ENCODE measurements at regions not wholly inside any gene's neighbourhood (a gene's known extent, or its start where the extent isn't known, plus 50 kb on each side); places are given as distances from the start of the nearest gene placed in this dataset.

DNA sequence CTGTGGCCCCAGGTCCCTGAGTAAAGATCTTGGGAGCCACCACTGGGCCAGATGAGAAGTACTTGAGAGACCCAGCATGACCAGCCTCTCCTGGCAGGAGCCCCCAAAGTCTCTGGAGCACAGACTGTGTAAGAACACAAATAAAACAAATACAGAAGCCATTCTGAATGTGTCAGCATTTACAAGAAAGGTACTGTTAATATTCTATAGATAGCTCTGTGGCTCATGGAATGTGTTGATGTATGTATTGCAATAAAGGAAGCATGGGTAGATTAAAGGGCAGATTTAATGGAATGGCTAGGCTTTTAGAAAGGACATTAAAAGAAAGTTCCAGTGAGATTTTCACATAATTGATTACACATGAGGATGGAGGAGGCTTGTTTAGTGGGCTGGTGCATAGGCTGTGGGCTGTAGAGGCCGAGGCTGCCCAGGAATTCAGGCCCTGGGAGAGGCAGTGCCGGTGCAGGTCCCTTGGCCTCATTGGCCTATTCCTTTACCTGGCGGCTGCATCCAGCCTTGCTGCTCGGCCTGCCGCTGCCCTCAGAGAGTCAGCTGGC, 127.7 kb upstream of the DLX2 start:
- peak in 3 of 56 donors; percentile 15 to 32 (median 26) for DNase-seq

DNA sequence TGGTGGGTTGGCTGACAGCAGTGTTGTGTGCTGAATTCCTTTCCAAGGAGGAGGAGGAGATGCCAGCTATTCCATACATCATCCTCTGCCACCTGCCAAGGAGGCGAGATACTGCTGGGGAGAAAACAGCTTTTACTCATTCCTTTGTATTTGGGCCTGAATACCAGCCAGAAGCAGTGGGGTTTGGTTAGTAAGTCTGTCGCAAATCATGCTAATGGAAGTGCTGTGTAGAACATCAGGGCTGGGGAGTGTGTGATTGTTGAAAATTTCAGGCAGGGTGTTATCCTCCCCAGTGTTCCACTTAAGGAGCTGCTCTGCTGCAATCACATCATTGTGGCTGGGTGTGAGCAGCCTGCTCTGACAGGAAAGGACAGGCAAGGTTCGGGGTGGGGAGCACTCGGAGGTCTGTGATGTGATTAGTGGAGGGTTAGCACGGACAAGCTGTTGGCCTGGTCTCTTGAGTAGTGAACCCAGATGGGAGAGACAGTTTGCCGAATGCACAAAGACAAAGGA, 128.2 kb upstream of the DLX2 start:
- peak in 19 of 56 donors; percentile 10 to 67 (median 34) for DNase-seq

DNA sequence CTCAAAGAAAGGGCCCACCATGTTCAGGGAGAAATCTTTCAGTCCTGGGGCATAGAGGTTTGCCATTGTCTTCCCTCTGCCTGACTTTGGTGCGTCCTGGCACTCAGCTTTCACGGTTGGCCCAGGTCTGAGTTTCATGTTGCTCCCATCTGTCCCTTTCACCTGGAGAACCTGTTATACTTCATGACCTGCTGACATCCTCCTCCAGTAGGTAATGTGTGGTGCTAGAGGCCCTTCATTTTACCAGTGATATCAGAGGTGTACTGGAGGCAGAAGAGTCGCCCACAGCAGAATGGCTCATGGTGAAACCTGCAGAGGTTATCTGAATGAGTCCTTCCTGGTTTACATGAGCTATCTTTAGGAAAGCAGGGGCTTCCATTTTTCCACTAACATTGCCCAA, 128.8 kb upstream of the DLX2 start:
- no peak for DNase-seq

DNA sequence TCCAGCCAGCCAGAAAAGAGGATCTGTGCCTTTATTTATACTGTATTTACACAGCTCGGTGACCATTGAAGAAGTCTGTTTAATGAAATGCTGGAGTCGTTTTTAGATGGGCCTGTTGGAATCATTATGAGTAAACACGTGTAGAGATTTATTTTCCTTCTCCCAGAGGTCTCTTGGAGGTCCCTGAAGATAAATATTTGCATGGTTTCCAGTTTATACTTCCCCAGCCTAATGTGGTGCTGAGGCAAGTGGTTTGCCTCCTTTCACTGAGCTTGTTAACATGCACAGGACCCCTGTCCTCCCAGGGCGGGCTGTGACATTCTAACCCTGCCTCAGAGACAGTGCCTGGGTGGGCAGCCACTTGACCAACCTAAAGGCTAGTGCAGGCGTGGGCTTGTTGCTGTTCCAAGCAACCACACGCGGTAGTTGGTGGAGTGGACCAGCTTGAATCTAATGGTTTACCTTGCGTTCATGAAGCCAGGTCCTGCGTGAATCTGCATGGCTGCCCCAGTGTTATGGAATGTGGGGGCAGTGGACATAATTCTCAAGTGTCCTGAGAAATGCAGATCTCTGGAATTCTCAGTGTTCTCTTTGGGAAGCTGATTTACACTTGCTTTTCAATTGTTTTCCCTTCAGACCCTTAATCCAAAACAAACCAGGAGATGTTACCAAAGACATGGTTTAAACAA, 130.2 kb upstream of the DLX2 start:
- DNase-seq, result no peak

DNA sequence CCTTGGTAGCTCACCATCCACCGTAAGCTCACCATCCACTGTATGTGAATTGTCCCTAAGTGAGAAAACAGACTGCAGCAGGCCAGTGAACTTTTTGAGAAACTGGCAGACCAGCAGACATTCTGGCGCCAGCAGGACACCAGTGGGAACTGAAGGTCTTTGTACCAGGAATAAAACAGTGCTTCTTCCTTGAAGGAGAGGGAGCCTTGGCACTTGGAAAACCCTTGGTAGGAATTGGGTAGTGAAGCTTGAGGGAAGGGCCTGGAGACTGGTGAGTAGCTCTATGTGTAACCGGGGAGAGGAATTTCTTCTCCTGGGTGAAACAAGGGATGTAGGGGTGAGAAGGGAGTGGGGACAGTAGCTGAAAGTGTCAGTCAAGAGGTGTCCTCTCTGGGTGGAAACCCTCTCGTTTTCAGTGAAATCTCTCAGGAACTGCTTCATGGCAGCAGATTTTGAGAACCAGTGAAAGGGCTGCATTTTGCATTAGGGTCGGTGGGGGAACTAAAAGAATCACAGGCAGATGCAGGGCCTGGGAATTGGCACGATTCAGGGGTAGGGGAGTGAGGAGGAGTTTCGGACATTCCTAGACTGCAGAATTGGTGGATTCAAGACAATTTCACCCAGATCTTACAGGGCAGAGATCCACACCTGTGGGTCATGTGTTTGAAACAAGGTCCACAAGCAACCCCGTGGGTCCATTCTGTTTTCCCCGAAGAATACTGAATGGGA, 131.5 kb upstream of the DLX2 start:
- DNase-seq, result peak in 17 of 56 donors; percentile 9 to 67 (median 29)

DNA sequence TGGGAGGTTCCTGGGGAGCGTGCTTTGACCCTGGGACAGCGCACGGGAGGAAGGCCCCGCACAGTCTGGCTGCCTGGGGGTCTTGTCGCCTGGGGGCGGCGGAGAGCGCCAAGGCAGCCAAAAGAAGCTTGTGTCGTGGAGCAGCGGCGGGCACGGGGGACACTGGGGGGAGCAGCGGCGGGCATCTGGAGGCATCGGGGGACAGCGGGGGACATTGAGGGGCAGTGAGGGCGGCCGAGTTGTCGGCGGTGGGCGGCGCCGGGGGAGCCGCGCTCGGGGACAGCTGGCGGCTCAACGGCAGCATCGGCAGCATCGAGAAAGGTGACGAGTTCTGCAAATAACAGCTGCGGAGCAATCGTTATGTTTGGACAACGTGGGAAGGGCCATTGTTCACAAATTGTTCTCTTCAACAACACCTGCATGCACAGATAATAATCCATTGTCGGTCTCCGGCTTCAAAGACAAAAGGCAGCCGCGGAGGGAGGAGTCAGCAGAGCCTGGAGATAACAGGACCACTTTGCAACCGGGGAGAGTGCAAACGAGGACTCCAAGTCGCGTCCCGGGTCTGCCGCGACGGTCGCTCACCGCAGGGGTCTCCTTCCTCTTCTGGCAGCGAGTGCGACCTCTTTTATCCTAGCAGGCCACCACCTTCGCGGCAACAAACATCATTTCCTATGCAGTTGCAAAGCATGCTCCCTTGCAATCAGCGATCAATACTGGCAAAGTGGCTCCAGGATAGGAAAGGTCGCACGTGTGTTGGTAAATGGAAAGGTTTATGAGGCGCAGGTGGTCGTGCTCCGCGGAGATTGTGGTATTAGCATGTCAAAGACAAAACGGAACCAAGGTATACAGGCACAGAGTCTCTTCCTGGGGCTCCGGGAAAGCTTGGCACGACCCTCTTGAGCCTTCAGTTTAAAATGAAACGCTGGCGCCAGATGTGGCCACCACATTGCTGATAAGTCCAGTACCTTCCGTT, 132.3 kb upstream of the DLX2 start:
- DNase-seq, result peak in 2 of 56 donors; percentile 15 to 29

DNA sequence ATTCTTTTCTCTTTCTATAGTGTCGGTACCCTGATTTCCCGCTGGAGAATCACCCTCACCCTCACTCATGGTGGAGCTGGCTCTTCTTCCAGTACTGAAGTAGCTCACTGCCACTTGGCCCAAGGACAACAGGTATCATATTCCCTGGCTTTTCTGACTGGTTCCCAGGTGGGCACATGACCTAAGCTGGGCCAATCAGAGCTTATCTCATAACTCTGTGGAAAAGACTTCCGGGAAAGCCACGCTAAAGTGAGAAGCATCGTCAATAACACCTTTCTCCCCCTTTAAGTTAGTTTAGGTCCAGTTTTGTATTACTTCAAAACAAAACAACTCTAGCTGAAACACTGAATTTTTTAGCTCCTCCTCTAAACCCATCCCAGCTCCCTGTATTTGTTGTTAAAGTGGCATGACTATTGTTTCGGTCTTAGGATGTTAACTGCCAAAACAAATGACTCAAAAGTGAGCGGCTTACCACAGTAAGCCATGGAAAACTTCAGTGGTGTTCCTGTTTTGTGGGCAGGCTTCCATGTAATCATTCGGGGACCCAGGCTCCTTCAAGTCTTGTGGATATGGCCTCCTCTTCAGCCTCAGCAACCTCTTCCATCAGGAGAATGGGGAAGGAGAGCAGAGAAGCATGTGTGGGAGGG, 137.4 kb upstream of the DLX2 start:
- no peak for DNase-seq

DNA sequence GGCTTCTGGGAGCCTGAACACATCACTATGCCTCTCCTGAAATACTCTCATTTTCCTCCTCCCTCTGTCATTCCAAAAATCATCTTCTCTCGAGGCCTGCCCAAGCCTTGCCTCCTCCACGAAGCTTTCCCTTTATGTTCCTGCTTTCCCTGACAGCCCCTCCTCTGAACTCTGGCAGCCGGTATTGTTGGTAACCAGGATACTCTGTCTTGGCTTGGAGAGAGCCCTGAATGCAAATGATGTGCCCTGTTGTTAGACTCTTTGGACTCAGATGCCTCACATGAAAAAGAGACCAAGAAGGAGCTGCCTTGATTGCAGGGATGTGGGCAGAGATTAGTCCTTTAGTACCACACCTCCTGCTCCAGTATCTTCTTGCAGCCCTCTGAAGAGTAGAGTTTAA, 138.5 kb upstream of the DLX2 start:
- DNase-seq, result peak in 9 of 56 donors; percentile 10 to 54 (median 34)

DNA sequence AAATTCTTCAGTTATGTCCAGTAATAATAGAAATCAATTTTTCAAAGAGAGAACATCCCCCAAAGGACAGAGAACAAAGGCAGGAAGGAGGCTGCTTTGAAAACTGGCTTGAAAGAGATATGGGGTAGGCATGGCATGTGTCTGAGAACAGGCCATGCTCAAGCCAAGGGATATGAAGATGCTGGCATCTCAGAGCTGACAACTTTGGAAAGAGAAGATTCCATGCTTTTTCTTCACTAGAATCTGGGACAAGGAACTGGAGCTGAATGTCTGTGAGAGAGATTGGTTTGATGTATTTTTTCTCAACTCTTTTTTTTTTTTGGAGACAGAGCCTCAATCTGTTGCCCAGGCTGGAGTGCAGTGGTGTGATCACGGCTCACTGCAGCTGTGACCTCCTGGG, 139.8 kb upstream of the DLX2 start:
- no peak for DNase-seq

DNA sequence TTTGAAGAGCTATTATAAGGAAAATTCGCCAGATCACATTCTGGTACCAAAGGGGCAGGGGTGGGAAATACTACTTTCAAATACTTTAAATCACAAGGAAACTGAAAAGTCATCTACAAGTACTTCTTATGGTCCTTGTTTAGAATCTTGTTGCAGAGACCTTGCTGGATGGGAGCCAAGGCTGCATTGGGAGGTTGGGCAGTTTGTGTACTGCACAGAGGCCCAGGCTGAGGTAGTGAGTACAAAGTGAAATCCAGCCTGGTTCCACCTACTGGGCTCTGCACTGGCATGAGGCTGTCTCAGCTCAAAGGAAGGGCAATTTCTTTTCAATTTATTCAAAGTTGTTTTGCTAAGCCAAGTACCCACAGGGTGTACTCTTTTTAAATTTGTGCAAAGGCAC, 140.3 kb upstream of the DLX2 start:
- DNase-seq, result peak in 4 of 56 donors; percentile 18 to 32 (median 24)

DNA sequence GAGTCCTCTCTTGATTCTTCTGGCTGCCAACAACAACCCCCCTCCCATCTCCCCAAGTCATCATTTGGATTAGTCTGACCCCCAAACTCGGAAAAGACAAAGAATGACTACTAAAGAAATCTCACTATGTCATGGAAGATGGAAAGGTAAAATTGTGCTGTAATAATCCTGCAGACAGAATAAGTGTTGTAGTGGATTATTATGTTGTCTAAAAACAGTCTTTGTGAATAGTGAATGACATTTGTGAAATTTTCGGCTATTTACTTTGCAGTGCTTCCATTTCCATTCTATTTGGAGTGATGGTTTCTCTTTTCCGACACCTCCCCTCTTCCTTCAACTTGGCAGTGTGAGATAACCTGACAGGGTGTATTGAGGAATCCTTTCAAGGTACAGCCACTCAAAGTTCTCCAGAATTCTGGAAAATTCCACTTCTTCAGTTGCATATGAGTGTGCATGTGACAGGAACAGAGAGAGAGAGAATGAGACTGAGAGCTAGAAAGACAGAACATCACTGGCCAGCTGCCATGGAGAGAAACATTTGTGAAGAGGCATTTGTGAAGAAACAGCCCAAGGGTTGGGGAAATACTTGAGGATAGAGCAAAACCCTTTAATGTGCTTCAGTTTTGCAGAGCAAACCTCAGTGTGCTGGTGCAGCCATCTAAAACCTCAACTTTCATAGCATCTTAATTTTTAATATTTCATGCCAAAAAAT, 141.9 kb upstream of the DLX2 start:
- peak in 1 of 56 donors; percentile 8 for DNase-seq

DNA sequence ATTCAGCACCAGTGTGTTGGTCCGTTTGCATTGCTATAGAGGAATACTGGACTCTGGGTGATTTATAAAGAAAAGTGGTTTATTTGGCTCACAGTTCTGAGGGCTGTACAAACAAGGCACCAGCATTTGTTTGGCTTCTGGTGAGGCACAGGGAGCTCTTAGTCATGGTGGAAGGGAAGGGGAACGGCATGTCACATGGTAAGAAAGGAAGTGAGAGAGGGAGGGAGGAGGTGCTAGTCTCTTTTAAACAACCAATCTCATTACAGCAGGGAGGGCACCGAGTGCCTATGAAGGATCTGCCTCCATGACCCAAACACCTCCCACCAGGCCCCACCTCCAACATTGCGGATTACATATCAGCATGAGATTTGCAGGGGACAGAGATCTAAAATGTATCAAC, 143.9 kb upstream of the DLX2 start:
- no peak for DNase-seq

DNA sequence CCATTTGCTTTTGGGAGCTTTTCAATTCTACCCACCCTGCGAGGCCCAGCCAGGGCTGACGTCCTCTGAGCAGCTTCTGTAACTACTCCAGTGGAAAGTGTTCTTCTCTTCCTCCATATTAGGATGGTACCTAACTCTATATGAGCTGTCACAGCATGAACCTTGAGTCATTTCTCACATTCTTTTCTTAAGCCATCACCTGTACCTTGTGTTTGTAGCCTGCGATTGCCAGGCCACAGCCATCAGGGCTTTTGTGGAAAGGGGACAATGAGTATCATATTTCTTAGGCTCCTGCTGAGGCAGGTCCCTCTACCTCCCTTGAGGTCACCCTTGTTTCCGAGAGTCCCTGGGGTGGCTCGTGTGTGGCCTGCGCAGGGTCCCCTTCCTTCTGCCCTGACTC, 144.5 kb upstream of the DLX2 start:
- no peak for DNase-seq

DNA sequence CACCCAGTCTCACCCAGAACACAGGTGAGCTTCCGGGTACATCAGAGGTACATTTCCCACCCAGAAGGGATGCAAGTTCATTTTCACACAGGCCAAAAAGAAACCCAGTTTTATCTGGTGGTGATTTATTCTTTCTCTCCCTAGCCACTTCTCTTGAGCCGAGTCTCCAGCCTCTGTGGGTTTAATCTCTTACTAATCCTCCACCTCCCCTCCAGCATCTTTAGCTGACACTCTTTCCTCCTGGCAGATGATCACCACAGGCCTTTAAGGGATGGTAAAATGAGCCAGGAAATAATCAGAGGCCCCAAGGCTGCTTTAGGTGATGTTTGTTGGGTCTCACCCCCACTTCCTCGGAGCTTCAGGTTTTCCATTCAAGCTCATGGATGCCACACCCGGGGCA, 145.7 kb upstream of the DLX2 start:
- DNase-seq, result no peak

DNA sequence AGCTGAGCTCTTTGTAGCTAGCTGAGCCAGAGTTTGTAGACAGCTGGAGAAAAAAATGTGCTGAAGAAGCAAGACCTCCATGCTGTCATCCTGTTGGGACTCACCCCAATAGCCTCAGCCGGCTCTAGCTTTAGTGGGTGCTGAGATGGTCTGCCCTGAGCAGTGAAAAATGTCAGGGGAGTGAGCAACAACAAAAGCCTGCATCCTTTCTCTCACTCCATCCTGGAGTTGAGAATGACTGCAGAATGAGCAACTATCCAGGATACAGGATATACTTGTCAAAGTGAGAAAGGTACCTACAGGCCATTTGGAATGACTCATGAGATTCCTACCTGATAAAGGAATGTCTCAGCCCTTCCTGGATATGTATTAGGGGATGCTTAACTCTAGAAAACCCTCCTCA, 146.1 kb upstream of the DLX2 start:
- no peak for DNase-seq

DNA sequence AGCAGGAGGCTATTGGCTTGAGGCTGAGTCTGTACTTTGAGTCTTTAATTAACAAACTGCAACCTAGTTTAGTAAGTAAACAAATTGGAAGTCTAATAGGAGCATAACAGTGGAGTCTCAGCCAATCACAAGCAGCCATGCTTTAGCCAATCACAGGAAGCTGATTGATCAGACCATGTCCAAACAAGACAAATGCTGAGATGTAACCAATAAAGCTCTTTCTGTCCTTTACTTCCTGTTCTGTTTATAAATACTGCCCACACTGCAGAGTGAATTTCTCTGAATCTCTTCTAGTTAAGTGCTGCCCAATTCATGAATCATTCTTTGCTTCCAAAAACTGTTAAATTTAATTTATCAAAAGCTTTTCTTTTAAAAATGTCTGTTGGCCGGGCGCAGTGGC, 146.6 kb upstream of the DLX2 start:
- DNase-seq, result peak in 1 of 56 donors; percentile 30

DNA sequence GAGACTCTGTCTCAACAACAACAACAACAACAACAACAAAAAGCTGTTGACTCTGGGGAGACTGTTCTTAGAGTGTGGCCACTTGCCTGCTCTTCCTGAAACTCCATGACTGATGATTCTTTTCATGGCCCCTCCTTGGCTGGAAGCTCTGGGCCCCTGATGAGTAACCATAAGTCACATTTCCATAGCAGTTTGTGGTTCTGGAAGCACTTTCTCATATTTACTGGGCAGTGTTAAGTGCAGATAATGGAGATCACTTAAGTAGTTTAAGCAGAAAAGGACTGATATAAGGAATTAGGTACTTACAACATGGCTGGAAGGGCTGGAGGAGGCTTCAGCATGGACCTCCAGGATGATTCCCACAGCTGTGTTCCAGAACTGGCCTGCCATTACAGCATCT, 147.3 kb upstream of the DLX2 start:
- no peak for DNase-seq

DNA sequence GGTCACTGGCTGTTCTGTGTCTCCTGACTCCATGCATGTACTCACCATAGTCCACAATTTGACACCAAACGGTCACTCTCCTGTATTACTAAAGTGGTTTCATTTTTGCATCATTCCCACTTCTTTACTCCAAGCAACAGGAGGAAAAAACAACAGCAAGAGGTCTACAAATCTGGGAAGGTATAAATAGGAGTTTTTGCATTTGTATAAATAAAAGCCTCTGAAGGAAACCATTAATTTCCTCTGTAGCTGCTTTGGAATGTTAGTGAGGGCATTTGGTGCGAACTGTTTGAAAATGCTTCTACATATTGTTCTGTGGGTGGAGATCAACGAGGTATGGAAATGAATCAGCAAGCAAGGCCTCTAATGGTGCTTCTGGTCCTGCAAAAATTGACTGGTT, 148.5 kb upstream of the DLX2 start:
- no peak for DNase-seq

DNA sequence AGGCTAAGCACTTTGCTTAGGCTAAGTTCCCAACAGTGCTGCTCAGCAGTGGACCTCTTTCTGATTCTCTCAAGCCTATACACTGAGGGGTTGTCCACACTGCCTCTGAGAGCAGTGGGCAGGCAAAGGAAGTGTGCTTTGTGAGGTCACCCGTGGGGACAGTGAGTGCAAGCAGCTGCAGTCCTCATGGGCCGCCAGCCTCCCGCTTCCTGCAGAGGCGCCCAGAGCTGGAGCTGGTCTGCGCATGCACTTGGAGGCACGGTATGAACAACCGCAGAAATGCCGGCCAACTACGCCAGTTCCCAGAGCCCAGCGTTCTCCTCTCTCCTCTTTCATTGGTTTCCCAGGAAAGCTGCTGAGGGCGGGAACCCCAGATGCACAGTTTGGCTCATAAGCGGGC, 149.5 kb upstream of the DLX2 start:
- DNase-seq, result no peak
